Germinal center (tissue), 1 donor: ENCODE measurements at regions not wholly inside any gene's neighbourhood (a gene's known extent, or its start where the extent isn't known, plus 50 kb on each side); places are given as distances from the start of the nearest gene placed in this dataset.
A peak's percentile ranks its signal among the peaks of the same experiment; 100 is the strongest.
"Not testable (repeated sequence)": the region's sequence is repeated elsewhere in the genome, so short reads cannot be mapped to it uniquely, and the experiment has no call there.

Experiments used
- DNase-seq: peaks from one replicate; pipeline ENCODE4 v3.0.0; 2012; ENCODE audit warnings: mixed read lengths, low spot score

GRCh38 chr17:37829592-37830123, 84.8 kb upstream of the HNF1B start:
- peak; percentile 50 for DNase-seq

- DNase-seq = no peak
Observed at GRCh38 chr17:37828651-37829124, 83.8 kb upstream of the HNF1B start.

GRCh38 chr17:37827905-37828650, 83.2 kb upstream of the HNF1B start:
- DNase-seq = no peak

GRCh38 chr17:37826497-37827430, 81.9 kb upstream of the HNF1B start:
- DNase-seq = peak; percentile 66

GRCh38 chr17:37825851-37826250, 81.0 kb upstream of the HNF1B start:
- no peak for DNase-seq

GRCh38 chr17:37824534-37825485, 80.0 kb upstream of the HNF1B start:
- no peak for DNase-seq

GRCh38 chr17:37823996-37824395, 79.1 kb upstream of the HNF1B start:
- no peak for DNase-seq

- no peak for DNase-seq
Observed at GRCh38 chr17:37820995-37821713, 76.3 kb upstream of the HNF1B start.

GRCh38 chr17:37820313-37820994, 75.6 kb upstream of the HNF1B start:
- DNase-seq = no peak

- no peak for DNase-seq
Observed at GRCh38 chr17:37818689-37819088, 73.8 kb upstream of the HNF1B start.

GRCh38 chr17:37816950-37817349, 72.1 kb upstream of the HNF1B start:
- no peak for DNase-seq

GRCh38 chr17:37815536-37815935, 70.7 kb upstream of the HNF1B start:
- DNase-seq = no peak

- DNase-seq = no peak
Observed at GRCh38 chr17:37813751-37814150, 68.9 kb upstream of the HNF1B start.

GRCh38 chr17:37808846-37809245, 64.0 kb upstream of the HNF1B start:
- not testable (repeated sequence) for DNase-seq

- DNase-seq = no peak
Observed at GRCh38 chr17:37802712-37803416, 58.0 kb upstream of the HNF1B start.

GRCh38 chr17:37802061-37802595, 57.3 kb upstream of the HNF1B start:
- DNase-seq = no peak

- no peak for DNase-seq
Observed at GRCh38 chr17:37801171-37801570, 56.3 kb upstream of the HNF1B start.

GRCh38 chr17:37797206-37797605, 52.3 kb upstream of the HNF1B start:
- DNase-seq = no peak

GRCh38 chr17:37796076-37796475, 51.2 kb upstream of the HNF1B start:
- DNase-seq = no peak
